ENCODE measurements at regions not wholly inside any gene's neighbourhood (a gene's known extent, or its start where the extent isn't known, plus 50 kb on each side); places are given as distances from the start of the nearest gene placed in this dataset.

GRCh38 chr1:22375601-22376000, 76.0 kb upstream of the ZBTB40 start:
- H3K27ac ChIP-seq (ENCODE audit: low read length), result no peak overlapping the region
- no peaks in the 10 kb centered on the region for H3K79me2 ChIP-seq (ENCODE audit: insufficient read depth, low read length)
- peaks cover 19% of the 10 kb centered on the region for H3K27me3 ChIP-seq (ENCODE audit: insufficient read depth, low read length, poor library complexity)
- no peak overlapping the region for H3K4me3 ChIP-seq (ENCODE audit: low read depth in 1 of 2, low read length in 2 of 2)
- H2AFZ ChIP-seq (ENCODE audit: low read depth, low read length), result no peak overlapping the region
- DNase-seq (no peak), ATAC-seq (ENCODE audit: insufficient read depth, low read depth) (no peak)
- no peak for TF ChIP-seq CTCF (IDR thresholded peaks at IDR 0.05; ENCODE audit: borderline replicate concordance, extremely low read depth, low read length, poor library complexity, severe bottlenecking)
- H3K9me3 ChIP-seq (ENCODE audit: insufficient read depth, low read length, severe bottlenecking), result no peaks in the 10 kb centered on the region
- H3K4me2 ChIP-seq (ENCODE audit: insufficient read depth, low read length), result no peak overlapping the region
- no peak overlapping the region for H3K9ac ChIP-seq (ENCODE audit: low read depth, low read length)
- H4K20me1 ChIP-seq (ENCODE audit: insufficient read depth, low read length), result no peaks in the 10 kb centered on the region
- H3K4me1 ChIP-seq (ENCODE audit: insufficient read depth, low read length), result no peaks in the 10 kb centered on the region
- H3K36me3 ChIP-seq (ENCODE audit: insufficient read depth, low read length), result no peaks in the 10 kb centered on the region

GRCh38 chr1:22376001-22376400, 75.7 kb upstream of the ZBTB40 start:
- no peak for TF ChIP-seq EZH2 (IDR thresholded peaks at IDR 0.05; ENCODE audit: borderline replicate concordance, low read depth, low read length, severe bottlenecking)
- TF ChIP-seq CTCF (IDR thresholded peaks at IDR 0.05; ENCODE audit: borderline replicate concordance, extremely low read depth, low read length, poor library complexity, severe bottlenecking), result no peak
- Histone ChIP-seq H3K79me2 (ENCODE audit: insufficient read depth, low read length) (no peaks in the 10 kb centered on the region), H3K27ac (ENCODE audit: low read length) (no peak overlapping the region)

GRCh38 chr1:22376546-22376945, 75.1 kb upstream of the ZBTB40 start:
- Histone ChIP-seq H3K9me3 (ENCODE audit: insufficient read depth, low read length, severe bottlenecking) (no peaks in the 10 kb centered on the region), H3K79me2 (ENCODE audit: insufficient read depth, low read length) (no peaks in the 10 kb centered on the region), H3K36me3 (ENCODE audit: insufficient read depth, low read length) (no peaks in the 10 kb centered on the region), H3K9ac (ENCODE audit: low read depth, low read length) (no peak overlapping the region), H4K20me1 (ENCODE audit: insufficient read depth, low read length) (no peaks in the 10 kb centered on the region), H3K4me2 (ENCODE audit: insufficient read depth, low read length) (no peak overlapping the region), H3K27me3 (ENCODE audit: insufficient read depth, low read length, poor library complexity) (peaks cover 16% of the 10 kb centered on the region), H2AFZ (ENCODE audit: low read depth, low read length) (no peak overlapping the region), H3K4me3 (ENCODE audit: low read depth in 1 of 2, low read length in 2 of 2) (no peak overlapping the region), H3K4me1 (ENCODE audit: insufficient read depth, low read length) (no peaks in the 10 kb centered on the region), H3K27ac (ENCODE audit: low read length) (no peak overlapping the region)
- TF ChIP-seq EZH2 (IDR thresholded peaks at IDR 0.05; ENCODE audit: borderline replicate concordance, low read depth, low read length, severe bottlenecking), result no peak
- no peak for TF ChIP-seq CTCF (IDR thresholded peaks at IDR 0.05; ENCODE audit: borderline replicate concordance, extremely low read depth, low read length, poor library complexity, severe bottlenecking)
- DNase-seq, result no peak
- no peak for ATAC-seq (ENCODE audit: insufficient read depth, low read depth)

More at GRCh38 chr1:22376001-22376400, 75.7 kb upstream of the ZBTB40 start:
- Histone ChIP-seq H3K36me3 (ENCODE audit: insufficient read depth, low read length) (no peaks in the 10 kb centered on the region), H3K27me3 (ENCODE audit: insufficient read depth, low read length, poor library complexity) (peaks cover 17% of the 10 kb centered on the region), H3K4me3 (ENCODE audit: low read depth in 1 of 2, low read length in 2 of 2) (no peak overlapping the region), H3K4me1 (ENCODE audit: insufficient read depth, low read length) (no peaks in the 10 kb centered on the region), H3K4me2 (ENCODE audit: insufficient read depth, low read length) (no peak overlapping the region), H2AFZ (ENCODE audit: low read depth, low read length) (no peak overlapping the region), H3K9ac (ENCODE audit: low read depth, low read length) (no peak overlapping the region), H4K20me1 (ENCODE audit: insufficient read depth, low read length) (no peaks in the 10 kb centered on the region), H3K9me3 (ENCODE audit: insufficient read depth, low read length, severe bottlenecking) (no peaks in the 10 kb centered on the region)
- ATAC-seq (ENCODE audit: insufficient read depth, low read depth) (no peak), DNase-seq (no peak)

GRCh38 chr1:22376976-22377375, 74.7 kb upstream of the ZBTB40 start:
- Histone ChIP-seq H3K9me3 (ENCODE audit: insufficient read depth, low read length, severe bottlenecking) (no peaks in the 10 kb centered on the region), H3K27ac (ENCODE audit: low read length) (no peak overlapping the region), H3K4me3 (ENCODE audit: low read depth in 1 of 2, low read length in 2 of 2) (no peak overlapping the region), H4K20me1 (ENCODE audit: insufficient read depth, low read length) (no peaks in the 10 kb centered on the region), H3K4me2 (ENCODE audit: insufficient read depth, low read length) (no peak overlapping the region), H3K4me1 (ENCODE audit: insufficient read depth, low read length) (no peaks in the 10 kb centered on the region), H3K36me3 (ENCODE audit: insufficient read depth, low read length) (no peaks in the 10 kb centered on the region), H3K27me3 (ENCODE audit: insufficient read depth, low read length, poor library complexity) (peaks cover 16% of the 10 kb centered on the region), H2AFZ (ENCODE audit: low read depth, low read length) (no peak overlapping the region), H3K9ac (ENCODE audit: low read depth, low read length) (no peak overlapping the region), H3K79me2 (ENCODE audit: insufficient read depth, low read length) (no peaks in the 10 kb centered on the region)
- no peak for TF ChIP-seq CTCF (IDR thresholded peaks at IDR 0.05; ENCODE audit: borderline replicate concordance, extremely low read depth, low read length, poor library complexity, severe bottlenecking)
- no peak for TF ChIP-seq EZH2 (IDR thresholded peaks at IDR 0.05; ENCODE audit: borderline replicate concordance, low read depth, low read length, severe bottlenecking)
- DNase-seq, result no peak
- ATAC-seq (ENCODE audit: insufficient read depth, low read depth), result no peak
